ENCODE measurements at regions not wholly inside any gene's neighbourhood (a gene's known extent, or its start where the extent isn't known, plus 50 kb on each side); places are given as distances from the start of the nearest gene placed in this dataset.
"Not testable (repeated sequence)": the region's sequence is repeated elsewhere in the genome, so short reads cannot be mapped to it uniquely, and the experiment has no call there.

DNA sequence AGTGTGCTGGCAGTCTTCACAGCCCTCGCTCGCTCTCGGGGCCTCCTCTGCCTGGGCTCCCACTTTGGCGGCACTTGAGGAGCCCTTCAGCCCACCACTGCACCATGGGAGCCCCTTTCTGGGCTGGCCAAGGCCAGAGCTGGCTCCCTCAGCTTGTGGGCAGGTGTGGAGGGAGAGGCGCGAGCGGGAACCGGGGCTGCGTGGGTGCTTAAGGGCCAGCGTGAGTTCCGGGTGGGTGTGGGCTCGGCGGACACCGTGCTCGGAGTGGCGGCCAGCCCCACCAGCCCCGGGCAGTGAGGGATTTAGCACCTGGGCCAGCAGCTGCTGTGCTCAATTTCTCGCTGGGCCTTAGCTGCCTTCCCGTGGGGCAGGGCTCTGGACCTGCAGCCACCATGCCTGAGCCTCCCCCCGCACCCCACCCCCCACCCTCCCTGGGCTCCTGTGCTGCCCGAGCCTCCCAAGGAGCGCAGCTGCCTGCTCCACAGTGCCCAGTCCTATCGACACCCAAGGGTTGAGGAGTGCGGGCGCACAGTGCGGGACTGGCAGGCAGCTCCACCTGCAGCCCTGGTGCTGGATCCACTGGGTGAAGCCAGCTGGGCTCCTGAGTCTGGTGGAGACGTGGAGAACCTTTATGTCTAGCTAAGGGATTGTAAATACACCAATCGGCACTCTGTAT, 684.4 kb upstream of the GOLIM4 start:
- not testable (repeated sequence) for DNase-seq (ENCODE audit: low read depth)

DNA sequence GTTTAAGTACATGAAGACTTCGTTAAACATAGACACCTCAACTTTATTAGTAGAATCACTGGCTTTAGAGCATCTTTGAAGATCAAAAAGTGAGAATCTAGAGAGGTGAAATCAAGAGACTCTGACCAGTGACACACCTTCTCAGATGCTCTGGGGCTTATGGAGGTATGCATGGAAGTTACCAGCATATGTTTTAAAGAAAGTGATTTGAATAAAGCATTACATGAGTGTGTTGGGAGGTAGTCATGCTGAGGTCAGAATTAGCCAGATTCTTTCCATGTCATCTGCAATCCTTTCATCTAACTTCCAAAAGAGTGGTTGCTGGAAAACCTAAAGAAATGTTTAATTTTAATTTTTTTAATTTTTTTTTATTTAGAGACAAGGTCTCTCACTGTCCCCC, 658.0 kb upstream of the GOLIM4 start:
- no peak for DNase-seq (ENCODE audit: low read depth)

DNA sequence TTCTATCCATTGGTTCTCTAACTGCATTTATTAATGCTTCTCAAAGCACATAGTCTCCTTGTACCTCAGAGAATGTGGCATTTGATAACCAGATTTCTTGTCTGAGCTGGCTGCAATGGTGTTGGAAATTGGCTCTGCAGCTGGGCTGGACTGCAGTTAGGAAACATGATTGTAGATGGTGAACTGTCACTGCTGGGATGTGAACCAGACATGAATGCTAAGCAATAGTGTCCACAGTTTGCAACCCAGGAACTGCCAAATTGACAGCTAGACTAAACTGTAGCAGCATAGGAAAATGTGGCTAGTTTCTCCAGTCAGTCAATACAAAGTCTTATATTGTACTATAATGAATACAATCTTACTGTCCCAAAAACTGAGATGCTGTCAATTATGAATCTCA, 656.6 kb upstream of the GOLIM4 start:
- no peak for DNase-seq (ENCODE audit: low read depth)

DNA sequence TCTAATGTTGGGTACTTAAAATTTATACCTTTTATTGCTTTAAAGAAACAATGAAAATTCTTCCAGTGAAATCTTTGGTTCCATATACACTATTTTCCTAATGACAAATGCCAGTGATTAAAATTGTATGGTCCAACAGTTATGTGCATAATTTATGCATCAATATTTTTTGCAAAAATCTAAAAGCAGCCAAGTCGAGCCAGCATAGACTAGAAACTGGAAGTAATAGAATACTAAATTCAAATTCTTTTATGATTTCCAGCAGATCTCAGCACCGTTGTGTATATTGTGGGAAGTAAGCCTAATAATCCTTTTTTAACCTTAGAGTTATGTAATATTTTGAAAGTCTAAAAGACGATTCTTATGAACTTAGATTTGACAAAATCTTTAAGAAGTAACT, 652.0 kb upstream of the GOLIM4 start:
- DNase-seq (ENCODE audit: low read depth) = no peak

DNA sequence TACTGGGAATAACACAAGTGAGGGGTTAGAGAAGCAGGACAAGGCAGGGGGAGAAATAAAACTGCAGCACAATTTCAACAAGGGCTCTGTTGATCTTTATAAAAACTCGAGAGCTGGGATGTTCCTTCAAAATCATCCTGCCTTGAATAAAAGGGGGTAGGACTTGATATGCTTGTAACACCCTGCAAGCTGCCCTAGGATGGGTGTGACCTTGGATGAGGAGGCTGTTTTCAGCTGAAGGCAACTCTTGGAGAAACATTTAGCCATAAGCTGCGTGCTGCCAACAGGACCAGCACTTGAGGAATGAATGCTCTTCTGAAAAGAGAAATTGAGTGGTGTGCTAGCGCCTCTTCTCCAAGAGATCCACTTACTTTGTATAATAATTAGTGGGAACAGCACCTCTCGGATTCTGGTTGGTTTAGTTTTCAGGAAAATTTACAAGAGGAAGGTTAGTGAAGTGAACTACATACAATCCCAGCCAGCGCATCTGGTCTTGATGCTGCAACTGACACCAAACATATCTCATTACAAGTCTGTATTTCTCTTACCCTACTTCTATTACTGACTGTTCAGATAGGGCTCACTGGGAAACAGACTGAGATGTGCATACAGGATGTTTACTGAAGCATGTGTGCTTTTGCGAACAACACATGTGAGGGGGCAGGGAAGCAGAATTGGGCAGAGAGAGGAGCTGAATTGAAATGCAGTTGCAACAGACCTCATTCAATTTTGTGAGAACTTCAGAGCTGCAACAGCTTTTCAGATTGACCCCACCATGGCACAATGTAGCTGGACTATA, 643.0 kb upstream of the GOLIM4 start:
- DNase-seq (ENCODE audit: low read depth) = no peak

DNA sequence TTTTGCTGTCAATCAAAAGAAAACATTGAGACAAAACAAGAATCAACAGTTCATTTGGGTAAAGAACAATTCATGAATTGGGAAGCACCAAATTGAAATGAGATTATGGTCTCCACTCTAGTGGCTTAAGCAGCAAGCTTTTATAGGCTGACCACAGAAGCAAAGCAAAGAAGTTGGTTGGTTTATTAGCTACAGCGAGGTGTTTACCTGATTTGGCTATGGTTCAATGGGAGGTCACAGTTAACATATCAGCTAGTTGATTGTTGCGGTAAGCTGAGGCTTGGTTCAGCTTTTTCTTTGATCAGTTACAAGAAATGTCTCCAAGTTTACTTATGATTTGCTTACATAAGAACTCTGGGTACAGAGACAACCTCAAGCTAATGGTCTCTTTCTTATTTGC, 640.5 kb upstream of the GOLIM4 start:
- DNase-seq (ENCODE audit: low read depth) = no peak

DNA sequence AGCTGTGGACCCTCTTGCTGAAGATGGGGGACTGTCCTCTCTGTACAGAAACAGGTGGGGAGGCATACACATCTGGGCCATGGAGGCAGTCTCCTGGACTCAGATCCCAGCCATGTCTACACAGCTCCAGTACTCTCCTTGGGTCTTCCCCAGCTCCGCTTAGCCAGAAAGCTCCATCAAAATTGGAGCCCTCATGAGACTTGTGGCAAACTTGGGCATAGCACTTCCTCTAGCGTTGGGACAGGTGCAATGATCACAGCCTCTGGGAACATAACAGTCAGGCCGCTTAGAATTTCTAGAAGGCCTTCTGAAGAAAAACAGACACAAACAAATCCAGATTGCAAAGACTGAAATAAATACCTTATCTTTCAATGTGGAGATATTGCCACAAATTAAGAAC, 634.3 kb upstream of the GOLIM4 start:
- DNase-seq (ENCODE audit: low read depth) = no peak

DNA sequence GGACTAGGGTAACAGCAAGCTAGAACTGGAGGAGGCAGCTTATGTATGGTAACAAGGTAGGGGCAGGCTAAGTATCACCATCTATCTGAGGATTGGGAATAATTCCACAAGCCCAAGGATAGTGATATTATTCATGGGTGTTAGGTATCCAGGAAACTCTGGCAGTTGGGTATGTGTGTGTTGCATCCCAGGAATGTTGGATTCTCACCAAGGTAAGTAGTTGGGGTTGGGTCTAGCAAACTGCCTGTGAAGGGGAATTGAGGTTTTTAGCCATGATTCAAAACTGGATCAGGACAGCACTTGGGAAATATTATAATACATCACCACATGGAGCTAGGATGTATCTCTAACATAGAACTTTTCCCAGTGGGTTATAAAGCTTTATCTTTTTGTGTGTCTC, 626.4 kb upstream of the GOLIM4 start:
- peak; percentile 3 for DNase-seq (ENCODE audit: low read depth)

DNA sequence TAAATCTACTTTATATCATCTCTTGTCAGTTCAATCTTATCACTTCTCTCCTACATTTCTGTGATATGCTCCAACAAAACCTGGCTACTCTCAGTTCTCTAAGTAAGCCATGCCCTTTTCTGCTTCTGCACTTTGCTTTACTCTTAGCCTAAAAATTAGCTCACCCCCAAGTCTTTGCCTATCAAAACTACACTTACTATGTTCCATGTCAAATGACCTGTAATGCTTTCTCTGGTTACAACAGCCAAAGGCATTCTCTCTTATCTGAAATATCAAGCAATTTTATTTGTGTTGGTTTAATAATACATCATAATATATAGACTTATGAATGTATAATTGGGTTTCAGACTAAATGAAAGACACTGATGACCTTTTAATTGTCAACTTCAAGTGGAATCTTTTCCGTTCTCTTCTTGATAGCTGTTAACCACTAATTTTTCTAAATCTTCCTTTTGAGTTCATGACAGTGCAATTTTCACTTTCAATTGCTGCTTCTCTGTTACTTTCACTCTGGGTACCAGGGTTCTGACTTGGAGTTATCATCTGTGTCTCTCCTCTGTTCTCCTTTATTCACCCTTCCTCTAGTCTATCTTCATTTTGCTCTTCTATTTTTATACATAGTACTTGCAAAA, 619.0 kb upstream of the GOLIM4 start:
- no peak for DNase-seq (ENCODE audit: low read depth)

DNA sequence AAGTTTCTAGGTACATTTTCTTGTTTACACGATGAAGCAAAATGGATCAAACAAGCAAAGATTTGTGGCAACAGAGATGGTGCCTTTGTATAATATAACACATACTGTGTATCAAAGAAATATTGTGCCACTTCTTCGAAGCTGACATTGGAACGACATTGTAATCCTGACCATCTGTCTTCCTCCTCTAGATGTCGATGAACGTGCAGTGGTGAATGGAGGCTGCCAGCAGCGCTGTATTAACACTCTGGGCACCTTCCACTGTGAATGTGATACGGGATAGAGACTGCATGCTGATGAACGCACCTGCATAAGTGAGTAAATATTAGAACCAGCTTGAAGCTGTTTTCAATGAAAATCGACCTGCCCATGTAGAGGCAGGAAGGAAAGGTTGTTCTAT, 613.3 kb upstream of the GOLIM4 start:
- DNase-seq (ENCODE audit: low read depth) = no peak

DNA sequence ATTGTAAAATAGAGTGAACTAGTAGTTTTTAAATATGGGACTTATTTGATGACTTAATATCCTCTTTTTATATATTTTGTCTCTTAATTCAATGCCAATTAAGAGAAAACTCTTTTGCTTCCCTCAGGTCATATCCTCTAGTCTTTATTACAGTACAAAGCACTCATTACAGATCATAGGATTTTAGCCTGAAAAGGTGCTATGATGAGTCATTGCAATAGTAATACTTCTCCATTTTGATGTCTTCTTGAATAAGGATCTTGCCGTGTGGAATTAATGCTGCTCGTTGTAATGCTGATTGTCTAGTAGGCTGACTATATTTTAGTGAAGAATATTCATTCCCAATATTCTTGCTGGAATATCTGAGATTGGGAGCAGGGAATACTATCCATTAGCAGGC, 612.2 kb upstream of the GOLIM4 start:
- DNase-seq (ENCODE audit: low read depth) = no peak

DNA sequence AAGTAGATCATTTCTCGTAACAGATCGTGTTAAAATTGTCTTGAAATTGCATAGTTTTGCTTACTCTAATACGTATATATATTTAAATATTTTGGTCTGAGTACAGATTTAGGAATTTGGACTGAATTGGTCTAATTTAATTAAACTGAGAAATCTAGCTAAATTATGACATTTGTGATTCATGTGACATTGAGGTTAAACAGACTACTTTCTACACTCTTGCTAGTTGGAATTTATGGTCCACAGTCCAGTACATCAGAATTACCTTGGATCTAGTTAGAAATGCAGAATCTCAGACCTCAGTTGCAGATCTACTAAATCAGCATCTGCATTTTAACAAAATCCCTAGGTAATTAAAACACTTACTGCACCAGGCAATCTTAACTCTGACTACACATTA, 609.7 kb upstream of the GOLIM4 start:
- DNase-seq (ENCODE audit: low read depth) = no peak

DNA sequence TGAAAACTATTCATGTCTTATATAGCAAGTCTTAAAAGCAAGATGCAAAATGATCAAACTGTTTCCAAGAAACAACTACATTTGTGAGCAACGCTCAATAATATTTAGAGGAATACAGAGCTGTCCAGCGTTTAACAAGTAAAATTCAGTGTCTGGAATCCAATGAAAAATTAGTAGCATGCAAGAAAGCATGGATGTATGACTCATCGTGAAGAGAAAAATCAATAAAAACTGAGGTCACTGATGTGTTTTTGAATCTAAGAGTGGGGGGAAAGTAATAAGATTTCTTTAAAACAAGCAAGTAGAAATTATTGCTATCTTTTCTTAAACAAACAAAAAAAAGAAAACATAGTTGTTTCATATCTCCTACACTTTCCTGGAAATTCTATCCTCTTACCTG, 600.3 kb upstream of the GOLIM4 start:
- DNase-seq (ENCODE audit: low read depth) = no peak

DNA sequence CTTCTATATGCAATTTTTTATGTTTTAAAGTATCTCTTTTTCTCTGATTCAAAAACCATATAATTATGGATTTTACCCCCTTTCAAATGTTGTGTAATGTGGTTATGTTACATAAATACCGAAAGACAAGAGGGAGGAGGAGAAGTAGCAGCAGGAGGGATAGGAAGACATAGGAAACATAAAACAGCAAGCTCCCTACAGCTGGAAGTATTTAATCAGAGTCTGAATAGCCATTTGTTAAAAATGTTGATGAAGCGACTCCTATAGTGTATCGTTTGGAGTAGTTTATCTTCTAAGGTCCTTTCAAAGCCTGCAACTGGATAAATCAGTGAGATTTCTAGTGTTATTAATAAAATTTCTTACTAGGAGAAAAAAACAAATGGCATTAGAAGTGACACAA, 598.1 kb upstream of the GOLIM4 start:
- no peak for DNase-seq (ENCODE audit: low read depth)

DNA sequence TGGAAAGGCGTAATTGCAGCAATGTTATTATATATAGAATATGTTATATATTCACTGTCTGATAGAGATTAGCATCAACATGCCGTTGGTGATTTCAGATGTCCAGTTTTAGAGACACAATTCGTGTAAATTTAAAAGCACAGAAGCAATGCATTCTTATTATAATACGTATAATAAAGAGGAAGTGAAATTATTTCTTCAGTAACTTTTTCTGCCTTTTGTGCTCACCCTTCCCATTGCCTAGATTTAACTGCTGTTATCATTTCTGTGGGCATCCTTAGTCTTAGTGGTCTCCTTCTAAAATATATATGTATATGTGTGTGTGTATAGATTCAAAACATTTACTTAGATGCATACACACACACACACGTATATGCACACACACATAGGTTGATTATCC, 592.5 kb upstream of the GOLIM4 start:
- DNase-seq (ENCODE audit: low read depth) = no peak

DNA sequence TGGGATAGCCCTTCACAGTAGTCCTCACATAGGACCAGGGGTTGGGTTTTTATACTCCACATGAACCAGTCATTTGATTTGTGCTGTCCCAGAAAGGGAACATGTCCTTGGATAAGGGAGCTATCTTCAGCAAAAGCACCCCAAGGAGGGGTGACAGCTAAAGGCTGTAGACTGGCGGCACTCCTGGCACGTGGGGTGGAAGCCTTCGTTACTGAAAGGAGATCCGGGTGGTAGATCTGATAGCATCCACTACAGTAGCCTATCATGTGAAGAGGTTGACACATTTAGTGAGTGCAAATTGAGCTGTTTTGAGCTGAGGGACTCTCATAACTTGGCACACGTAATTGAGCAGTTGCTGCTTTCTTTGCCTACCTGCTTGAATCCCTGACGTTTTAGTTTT, 588.8 kb upstream of the GOLIM4 start:
- DNase-seq (ENCODE audit: low read depth) = no peak

DNA sequence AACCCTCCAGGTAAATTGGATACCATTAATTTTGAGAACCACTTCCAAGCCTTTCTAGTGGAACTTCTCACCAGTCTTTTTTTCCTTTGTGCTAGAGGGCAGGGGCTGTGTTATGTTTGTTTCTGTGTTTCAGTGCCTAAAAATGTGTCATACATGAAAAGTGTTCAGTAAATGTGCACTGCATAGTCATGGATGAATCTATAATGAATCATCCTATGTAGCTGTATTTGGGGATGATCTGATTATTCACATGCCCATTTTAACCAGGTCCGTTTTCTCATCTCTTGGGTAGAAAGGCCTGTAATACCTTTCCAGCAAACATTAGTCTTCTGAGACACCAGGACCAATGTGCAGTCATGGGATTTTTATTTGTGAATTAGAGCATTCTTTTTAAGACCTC, 583.0 kb upstream of the GOLIM4 start:
- no peak for DNase-seq (ENCODE audit: low read depth)

DNA sequence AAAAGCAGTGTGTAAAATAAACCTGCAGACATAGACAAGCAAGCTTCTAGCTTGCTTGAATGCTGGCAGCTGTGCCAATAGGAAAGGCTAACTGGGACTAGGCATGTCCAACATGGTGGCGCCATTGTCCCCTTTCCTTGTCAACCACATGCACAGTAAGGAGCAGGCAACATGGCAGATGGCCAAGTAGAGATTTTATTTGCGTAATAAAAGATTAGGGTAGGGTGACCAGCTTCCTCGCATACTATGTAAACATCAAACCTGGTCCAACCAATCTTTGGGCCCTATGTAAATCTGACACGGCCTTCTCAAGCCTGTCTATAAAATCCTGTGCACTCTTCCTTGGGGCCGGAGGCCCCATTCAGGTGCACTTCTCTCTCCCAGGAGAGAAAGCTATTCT, 575.4 kb upstream of the GOLIM4 start:
- DNase-seq (ENCODE audit: low read depth) = no peak

DNA sequence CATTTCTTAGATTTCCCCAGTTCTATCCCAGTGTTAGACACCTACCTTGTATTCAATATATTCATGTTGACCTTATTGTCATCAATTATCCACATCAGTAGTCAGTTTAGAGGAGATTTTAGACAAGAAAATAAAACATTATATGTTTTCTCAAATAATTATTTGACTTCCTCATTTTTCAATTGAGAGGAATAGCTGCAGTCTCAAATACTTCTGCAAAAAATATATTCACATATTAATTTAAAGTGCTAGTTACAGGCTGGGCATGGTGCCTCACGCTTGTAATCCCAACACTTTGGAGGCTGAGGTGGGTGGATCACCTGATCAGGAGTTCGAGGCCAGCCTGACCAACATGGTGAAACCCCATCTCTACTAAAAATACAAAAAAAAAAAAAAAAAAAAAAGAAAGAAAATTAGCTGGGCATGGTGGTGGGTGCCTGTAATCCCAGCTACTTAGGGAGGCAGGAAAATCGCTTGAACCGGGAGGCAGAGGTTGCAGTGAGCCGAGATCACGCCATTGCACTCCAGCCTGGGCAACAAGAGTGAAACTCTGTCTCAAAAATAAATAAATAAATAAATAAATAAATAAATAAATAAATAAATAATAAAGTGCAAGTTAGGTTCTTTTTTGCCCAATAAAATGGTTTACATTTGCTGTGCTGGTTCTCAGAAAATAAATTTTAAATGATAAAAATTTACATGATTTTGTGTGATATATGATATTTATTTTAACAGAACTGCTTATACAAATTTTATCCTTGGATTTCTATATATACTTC, 565.3 kb upstream of the GOLIM4 start:
- DNase-seq (ENCODE audit: low read depth) = not testable (repeated sequence)

DNA sequence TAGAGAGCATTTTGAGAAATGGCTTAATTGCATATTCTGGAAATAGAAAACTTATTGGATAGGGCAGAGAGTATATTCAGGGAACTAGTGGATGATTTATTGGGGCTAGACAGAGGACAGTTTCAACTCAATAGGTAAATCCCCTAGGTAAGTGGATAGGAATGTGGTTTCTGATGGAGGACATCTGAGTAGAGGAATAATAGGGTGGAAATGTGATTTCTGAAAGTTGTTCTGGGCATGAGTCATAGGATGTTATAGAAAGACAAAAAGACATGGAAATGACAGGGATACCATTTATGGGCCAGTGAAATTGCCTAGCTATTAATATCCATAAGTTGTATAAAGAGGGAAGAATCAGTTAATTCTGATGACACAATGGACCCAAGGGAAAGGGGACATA, 563.3 kb upstream of the GOLIM4 start:
- no peak for DNase-seq (ENCODE audit: low read depth)

DNA sequence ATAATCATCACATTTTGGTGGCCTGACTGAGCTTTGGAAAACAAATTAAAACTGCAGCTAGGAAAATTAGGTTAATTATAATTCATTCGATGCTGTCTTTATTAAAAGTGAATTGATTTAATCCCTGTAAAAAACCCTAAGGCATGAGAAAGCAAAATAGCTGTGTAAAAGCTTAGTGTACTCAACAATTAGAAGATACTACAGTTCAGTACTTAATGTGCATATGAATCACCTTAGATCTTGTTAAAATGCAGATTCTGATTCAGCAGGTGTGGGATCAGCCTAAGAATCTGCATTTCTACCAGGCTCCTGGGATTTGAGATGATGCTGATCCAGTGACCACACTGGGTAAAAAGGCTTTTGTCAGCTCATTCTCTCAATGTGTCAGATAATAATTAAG, 559.9 kb upstream of the GOLIM4 start:
- DNase-seq (ENCODE audit: low read depth) = no peak

DNA sequence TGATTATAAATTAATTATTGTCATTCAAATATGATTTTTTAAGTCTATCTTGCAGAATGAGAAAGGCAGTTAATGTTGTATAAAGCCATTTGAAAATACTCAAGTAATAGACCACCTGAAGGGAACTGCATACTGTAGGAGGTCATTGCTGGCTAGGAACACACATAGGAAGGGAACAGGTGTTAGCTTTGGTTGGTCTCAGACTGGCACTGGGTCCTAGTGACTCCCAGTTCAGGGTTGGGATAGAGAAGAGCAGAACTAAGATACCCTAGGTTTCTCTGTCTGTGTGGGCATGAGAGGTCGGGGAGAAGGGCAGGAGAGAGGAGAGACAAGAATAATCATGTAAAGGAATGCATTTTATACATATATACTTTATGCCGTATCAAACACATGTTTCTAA, 559.0 kb upstream of the GOLIM4 start:
- no peak for DNase-seq (ENCODE audit: low read depth)

DNA sequence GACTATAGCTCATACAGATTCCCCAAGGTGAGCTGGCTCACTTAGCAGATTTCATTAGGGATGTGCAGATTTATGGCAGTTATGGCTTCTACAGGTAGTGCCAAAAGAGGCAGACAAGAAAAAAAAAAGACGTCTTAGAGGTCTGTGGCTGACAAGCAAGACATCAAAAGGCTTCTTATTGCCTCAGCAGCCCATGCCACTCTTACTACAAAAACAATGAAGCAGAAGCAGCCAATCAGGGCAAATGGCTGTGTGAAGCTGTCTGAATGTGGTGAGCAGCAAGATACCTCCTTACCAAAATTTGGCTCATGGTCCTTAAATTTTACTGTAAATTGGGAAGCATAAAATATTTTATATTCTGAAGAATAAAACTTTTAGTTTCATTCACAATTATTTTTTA, 557.5 kb upstream of the GOLIM4 start:
- DNase-seq (ENCODE audit: low read depth) = no peak
